LoVo (cell line): ENCODE measurements at regions not wholly inside any gene's neighbourhood (a gene's known extent, or its start where the extent isn't known, plus 50 kb on each side); places are given as distances from the start of the nearest gene placed in this dataset.
A peak's percentile ranks its signal among the peaks of the same experiment; 100 is the strongest.

Experiments
- DNase-seq: peaks from one replicate; pipeline ENCODE4 v3.0.0-alpha.2; 2016; ENCODE audit warnings: low spot score

GRCh38 chr3:147939425-147939824 is 530.3 kb downstream of the ZIC1 start:
- DNase-seq: no peak

GRCh38 chr3:147939839-147940238 is 530.7 kb downstream of the ZIC1 start:
- no peak for DNase-seq

DNA sequence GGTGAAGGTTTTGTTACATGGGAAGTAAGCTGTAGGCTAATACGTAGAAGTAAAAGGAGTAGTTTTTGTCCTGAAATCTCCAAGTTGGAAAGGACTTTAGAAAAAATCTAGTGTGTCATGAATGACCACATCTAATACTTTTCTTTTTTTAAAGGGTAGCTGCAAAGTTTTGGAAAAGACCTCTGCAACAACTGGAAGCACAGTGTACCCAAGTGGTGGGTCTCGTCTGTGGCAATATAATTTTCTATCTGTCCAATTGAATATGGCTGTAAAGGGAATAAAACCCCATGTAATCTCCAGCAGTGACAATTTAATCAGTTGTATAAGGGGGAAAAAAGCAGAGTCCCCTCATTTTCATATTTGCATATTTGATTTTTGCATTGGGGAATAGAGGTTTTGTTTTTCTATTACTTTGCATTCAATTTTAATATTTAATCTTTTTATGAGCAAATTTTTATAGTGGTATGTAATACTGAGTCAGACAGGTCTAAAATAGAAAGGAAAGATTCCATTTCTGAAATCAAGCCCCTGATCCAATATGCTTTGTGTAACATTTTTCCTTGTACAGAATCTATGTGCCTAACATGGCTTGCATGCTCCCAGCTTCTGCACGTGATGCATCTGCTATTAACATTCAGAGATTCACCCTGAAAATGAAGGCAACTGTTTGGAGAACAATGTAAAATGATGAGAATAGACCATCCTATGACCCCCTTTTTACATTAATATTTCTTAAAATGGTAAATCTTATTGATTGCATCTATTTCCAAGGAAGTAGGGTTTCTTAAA is 531.4 kb downstream of the ZIC1 start:
- no peak for DNase-seq

DNA sequence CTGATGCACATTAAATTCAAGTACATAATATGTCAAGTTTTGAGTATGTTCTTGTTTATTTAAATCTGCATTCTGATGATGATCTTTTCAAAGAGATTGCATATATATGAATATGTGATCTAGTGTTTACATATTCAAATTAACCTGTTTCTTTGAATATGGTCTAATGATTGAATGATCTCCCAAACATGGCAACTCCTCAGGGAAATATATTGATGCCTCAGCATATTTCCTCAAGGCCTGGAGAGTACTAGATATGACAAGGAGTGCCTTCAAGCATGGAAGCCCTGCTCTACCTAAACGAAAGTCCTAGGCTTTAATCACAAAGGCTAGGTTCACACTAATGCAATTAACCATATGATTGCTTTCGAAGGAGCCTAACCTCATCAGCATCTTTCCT is 532.8 kb downstream of the ZIC1 start:
- no peak for DNase-seq

- peak; percentile 14 for DNase-seq
Observed at GRCh38 chr3:147943265-147943945, 534.2 kb downstream of the ZIC1 start.

GRCh38 chr3:147945968-147946519 is 536.9 kb downstream of the ZIC1 start:
- DNase-seq: peak; percentile 42

GRCh38 chr3:147956615-147957014 is 547.5 kb downstream of the ZIC1 start:
- DNase-seq: no peak

DNA sequence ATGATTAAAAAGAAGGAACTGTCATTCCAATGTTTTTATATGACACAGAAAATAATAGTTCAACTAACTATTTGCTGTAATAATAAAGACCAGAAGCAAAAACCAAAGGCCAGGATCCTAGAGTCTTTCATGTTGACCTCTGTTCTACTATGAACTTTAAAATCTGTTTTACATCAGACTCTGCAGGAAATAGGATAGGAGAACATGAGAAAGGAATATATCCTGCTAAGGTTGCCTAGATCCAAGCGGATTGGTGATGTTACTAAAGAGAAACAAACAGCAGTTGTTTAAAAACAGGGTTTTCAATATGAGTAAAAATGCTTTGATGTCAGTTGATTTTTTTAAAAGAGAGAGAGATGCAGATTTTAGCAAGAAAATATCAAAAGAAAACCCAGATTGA is 549.6 kb downstream of the ZIC1 start:
- no peak for DNase-seq

GRCh38 chr3:147960786-147961185 is 551.6 kb downstream of the ZIC1 start:
- no peak for DNase-seq

GRCh38 chr3:147962408-147963164 is 553.4 kb downstream of the ZIC1 start:
- no peak for DNase-seq

DNA sequence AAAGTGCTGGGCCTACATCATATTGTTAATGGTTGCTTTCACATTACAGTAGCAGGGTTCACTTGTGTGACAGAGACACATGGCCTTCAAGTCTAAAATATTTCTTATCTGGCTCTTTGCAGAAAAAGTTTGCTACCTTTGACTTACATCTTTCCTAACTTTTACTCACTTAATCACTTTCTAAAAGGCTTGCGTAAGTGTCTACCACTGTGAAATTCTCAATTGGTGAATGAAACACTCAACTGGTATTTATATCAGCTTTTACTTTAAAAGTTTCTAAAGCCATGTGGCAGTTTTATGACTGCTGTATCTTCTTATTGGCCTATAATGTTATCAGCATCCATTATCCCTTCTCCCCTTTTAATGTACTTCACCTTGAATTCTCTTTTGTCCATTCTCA is 554.5 kb downstream of the ZIC1 start:
- DNase-seq: no peak

- DNase-seq: no peak
Observed at GRCh38 chr3:147975165-147975564, 566.0 kb downstream of the ZIC1 start.

DNA sequence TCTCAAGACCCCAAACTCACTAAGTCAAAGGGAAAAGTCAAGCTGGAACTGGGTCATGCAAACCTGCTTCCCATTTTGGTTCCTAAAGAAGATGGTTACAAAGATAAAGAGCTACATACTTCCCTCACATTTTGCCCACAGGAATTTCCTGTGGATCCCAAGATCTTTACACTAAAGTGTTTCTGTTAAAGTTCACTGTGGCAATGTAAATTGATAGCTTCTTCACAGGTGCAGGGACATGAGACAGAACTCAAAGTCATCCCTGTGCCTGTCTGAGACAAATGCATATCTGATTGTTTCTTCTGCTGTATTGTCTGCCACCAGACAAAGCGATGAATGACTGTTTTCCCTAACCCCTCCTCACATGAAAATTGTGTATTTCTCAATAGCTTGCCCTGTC is 567.8 kb downstream of the ZIC1 start:
- no peak for DNase-seq

- DNase-seq: no peak
Observed at GRCh38 chr3:147987549-147987948, 578.4 kb downstream of the ZIC1 start.

GRCh38 chr3:147989344-147989743 is 580.2 kb downstream of the ZIC1 start:
- DNase-seq: no peak

GRCh38 chr3:148002705-148003205 is 593.6 kb downstream of the ZIC1 start:
- no peak for DNase-seq

DNA sequence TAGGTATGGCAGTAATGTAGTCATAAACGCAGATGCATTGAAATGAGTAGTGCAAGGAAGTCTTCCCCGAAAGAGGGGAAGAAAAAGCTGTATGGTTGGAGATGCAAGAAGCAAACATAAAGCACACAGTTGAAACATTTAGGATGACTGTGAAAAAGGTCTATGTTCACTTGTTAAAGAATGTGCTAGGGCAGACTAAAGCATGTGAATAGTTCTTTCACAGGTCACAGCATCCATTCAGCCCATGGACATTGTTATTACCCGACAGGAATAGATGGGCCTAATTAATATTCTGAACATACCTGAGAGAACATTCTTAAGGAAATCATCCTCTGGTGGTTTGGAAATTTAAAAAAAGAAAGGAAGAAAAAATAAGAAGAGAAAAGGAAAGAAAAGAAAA is 595.2 kb downstream of the ZIC1 start:
- no peak for DNase-seq

DNA sequence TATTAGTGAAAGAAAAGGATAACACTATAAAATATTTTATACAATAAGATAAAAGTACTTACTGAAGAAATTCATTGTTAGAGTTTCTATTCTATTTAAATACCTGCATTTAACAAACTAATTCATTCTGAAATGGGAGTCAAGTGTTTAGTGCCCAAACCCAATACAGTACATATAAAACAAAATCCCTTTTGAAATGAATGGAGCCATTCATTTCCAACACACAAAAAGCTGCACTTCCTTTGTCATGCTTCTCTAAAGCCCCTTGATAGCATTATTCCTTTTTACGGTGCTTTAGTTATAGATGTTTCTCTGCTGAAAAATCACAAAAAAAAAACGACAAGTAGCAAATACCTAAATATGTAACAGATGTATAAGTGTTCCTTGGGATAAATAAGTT is 596.3 kb downstream of the ZIC1 start:
- DNase-seq: no peak

- DNase-seq: no peak
Observed at GRCh38 chr3:148006508-148006907, 597.3 kb downstream of the ZIC1 start.

GRCh38 chr3:148008591-148008990 is 599.4 kb downstream of the ZIC1 start:
- no peak for DNase-seq

DNA sequence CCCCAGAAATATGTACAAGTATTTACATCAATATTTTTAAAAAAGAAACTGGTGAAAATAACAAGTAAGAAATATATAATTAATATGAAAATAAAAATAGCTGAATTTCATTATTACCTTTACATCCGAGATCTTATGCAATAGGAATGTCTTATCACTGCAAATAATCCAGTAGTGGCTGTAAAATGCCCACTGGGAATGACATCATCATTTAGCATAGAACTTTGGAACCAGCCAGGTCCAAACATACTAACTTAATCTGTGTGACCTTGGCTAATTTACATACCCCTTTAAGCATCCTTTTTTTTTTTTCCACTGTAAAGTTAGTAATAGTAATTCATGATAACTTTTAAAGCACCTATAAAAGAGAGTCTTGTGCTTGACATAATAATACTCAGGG is 611.7 kb downstream of the ZIC1 start:
- DNase-seq: no peak

DNA sequence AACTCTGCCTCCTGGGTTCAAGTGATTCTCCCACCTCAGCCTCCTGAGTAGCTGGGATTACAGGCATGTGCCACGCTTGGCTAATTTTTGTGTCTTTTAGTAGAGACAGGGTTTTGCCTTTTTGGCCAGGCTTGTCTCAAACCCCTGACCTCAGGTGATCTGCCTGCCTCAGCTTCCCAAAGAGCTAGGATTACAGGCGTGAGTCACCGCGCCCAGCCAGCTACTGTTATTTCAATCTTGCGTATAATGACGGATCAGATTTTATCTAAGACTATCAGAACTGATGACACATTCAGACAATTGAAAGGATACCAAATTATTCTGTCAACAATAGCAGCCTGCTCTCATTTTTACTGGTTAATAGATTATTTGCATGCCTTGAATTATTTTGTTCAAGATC is 612.2 kb downstream of the ZIC1 start:
- DNase-seq: no peak

GRCh38 chr3:148023994-148024393 is 614.8 kb downstream of the ZIC1 start:
- DNase-seq: no peak
